GM23338 (cell line): ENCODE measurements at regions not wholly inside any gene's neighbourhood (a gene's known extent, or its start where the extent isn't known, plus 50 kb on each side); places are given as distances from the start of the nearest gene placed in this dataset.

Experiments used
- CREB1 ChIP-seq: fragments of 250-450 bp; sonication (Bioruptor Pico); IDR thresholded peaks from 2 replicates; pipeline ENCODE4 v1.5.0; 2020; ENCODE audit warnings: low read depth, mild to moderate bottlenecking, moderate library complexity
- EZH2phosphoT487 ChIP-seq: fragments of 200-600 bp; sonication (generic); IDR thresholded peaks from one replicate; pipeline ENCODE4 v1.8.1; 2018; ENCODE audit warnings: antibody characterized with exemption; ENCODE audit not compliant: unreplicated experiment
- JUNB ChIP-seq: IDR thresholded peaks from one replicate; pipeline ENCODE4 v1.6.1; 2016; ENCODE audit warnings: antibody characterized with exemption; ENCODE audit not compliant: unreplicated experiment
- POLR2AphosphoS5 ChIP-seq: IDR thresholded peaks from 2 replicates; pipeline ENCODE4 v1.6.1; 2016; ENCODE audit warnings: antibody characterized with exemption, low read depth
- STAT1 ChIP-seq: IDR thresholded peaks from one replicate; pipeline ENCODE4 v1.6.1; 2016; ENCODE audit warnings: antibody characterized with exemption; ENCODE audit not compliant: unreplicated experiment
- TF ChIP-seq, protein P1 (sequence below): fragments of 250-450 bp; sonication (Bioruptor Pico); IDR thresholded peaks from 2 replicates; pipeline ENCODE4 v1.5.0; 2020; ENCODE audit warnings: mild to moderate bottlenecking, moderate library complexity
- TF ChIP-seq, protein P2 (sequence below): IDR thresholded peaks from one replicate; pipeline ENCODE4 v1.6.1; 2018; ENCODE audit warnings: antibody characterized with exemption; ENCODE audit not compliant: unreplicated experiment

DNA sequence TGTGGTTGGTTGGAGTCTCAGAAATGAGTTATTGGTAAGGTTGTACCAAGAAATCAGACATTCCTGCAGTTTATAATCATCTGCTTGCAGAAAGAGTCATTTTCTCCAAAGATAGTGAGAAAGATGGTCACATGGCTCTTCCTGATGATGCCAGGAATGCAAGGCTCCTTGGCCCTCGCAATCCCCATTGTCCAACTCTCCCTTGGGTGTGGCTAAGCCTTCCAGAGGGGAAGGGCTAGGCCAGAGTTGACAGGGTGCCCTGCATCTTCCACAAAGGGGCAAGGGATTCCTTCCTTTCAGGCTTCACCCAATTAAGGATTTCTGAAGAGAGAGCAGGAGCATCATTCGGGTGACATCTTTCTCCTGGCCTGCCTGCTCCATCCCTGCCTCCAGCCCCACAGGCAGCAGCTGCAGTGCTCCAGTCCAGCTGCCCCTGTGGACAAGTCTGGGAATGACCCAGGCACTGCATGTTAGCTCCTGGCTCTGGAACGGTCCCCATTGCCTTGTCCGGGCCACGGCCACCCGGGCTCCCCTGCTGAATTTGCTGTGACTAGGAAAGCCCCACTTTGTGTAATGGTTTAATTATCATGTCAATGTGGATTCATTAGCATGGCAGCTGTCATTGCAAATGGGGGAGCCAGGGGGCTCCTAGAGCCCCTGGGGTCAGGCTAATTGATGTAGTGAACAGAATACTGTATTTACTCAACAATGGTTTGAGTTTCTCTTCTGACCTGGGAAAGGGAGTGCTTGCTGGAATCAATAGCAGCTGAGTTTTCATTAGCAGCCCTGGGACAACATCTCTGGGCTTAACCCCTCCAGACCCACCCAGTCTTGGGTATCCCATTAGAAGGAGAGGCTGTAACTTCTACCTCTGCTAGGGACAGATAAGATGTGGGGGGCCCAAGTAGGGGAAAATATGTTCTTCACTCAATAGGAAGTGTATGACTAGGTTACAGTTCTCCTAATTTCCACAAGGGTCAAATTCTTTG lies 112.6 kb upstream of the TBX20 start (continued):
- TF ChIP-seq, protein P1, sequence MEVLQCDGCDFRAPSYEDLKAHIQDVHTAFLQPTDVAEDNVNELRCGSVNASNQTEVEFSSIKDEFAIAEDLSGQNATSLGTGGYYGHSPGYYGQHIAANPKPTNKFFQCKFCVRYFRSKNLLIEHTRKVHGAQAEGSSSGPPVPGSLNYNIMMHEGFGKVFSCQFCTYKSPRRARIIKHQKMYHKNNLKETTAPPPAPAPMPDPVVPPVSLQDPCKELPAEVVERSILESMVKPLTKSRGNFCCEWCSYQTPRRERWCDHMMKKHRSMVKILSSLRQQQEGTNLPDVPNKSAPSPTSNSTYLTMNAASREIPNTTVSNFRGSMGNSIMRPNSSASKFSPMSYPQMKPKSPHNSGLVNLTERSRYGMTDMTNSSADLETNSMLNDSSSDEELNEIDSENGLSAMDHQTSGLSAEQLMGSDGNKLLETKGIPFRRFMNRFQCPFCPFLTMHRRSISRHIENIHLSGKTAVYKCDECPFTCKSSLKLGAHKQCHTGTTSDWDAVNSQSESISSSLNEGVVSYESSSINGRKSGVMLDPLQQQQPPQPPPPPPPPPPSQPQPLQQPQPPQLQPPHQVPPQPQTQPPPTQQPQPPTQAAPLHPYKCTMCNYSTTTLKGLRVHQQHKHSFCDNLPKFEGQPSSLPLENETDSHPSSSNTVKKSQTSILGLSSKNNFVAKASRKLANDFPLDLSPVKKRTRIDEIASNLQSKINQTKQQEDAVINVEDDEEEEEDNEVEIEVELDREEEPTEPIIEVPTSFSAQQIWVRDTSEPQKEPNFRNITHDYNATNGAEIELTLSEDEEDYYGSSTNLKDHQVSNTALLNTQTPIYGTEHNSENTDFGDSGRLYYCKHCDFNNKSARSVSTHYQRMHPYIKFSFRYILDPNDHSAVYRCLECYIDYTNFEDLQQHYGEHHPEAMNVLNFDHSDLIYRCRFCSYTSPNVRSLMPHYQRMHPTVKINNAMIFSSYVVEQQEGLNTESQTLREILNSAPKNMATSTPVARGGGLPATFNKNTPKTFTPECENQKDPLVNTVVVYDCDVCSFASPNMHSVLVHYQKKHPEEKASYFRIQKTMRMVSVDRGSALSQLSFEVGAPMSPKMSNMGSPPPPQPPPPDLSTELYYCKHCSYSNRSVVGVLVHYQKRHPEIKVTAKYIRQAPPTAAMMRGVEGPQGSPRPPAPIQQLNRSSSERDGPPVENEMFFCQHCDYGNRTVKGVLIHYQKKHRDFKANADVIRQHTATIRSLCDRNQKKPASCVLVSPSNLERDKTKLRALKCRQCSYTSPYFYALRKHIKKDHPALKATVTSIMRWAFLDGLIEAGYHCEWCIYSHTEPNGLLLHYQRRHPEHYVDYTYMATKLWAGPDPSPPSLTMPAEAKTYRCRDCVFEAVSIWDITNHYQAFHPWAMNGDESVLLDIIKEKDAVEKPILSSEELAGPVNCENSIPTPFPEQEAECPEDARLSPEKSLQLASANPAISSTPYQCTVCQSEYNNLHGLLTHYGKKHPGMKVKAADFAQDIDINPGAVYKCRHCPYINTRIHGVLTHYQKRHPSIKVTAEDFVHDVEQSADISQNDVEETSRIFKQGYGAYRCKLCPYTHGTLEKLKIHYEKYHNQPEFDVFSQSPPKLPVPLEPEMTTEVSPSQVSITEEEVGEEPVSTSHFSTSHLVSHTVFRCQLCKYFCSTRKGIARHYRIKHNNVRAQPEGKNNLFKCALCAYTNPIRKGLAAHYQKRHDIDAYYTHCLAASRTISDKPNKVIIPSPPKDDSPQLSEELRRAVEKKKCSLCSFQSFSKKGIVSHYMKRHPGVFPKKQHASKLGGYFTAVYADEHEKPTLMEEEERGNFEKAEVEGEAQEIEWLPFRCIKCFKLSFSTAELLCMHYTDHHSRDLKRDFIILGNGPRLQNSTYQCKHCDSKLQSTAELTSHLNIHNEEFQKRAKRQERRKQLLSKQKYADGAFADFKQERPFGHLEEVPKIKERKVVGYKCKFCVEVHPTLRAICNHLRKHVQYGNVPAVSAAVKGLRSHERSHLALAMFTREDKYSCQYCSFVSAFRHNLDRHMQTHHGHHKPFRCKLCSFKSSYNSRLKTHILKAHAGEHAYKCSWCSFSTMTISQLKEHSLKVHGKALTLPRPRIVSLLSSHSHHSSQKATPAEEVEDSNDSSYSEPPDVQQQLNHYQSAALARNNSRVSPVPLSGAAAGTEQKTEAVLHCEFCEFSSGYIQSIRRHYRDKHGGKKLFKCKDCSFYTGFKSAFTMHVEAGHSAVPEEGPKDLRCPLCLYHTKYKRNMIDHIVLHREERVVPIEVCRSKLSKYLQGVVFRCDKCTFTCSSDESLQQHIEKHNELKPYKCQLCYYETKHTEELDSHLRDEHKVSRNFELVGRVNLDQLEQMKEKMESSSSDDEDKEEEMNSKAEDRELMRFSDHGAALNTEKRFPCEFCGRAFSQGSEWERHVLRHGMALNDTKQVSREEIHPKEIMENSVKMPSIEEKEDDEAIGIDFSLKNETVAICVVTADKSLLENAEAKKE, result peak; percentile 69
- TF ChIP-seq, protein P2, sequence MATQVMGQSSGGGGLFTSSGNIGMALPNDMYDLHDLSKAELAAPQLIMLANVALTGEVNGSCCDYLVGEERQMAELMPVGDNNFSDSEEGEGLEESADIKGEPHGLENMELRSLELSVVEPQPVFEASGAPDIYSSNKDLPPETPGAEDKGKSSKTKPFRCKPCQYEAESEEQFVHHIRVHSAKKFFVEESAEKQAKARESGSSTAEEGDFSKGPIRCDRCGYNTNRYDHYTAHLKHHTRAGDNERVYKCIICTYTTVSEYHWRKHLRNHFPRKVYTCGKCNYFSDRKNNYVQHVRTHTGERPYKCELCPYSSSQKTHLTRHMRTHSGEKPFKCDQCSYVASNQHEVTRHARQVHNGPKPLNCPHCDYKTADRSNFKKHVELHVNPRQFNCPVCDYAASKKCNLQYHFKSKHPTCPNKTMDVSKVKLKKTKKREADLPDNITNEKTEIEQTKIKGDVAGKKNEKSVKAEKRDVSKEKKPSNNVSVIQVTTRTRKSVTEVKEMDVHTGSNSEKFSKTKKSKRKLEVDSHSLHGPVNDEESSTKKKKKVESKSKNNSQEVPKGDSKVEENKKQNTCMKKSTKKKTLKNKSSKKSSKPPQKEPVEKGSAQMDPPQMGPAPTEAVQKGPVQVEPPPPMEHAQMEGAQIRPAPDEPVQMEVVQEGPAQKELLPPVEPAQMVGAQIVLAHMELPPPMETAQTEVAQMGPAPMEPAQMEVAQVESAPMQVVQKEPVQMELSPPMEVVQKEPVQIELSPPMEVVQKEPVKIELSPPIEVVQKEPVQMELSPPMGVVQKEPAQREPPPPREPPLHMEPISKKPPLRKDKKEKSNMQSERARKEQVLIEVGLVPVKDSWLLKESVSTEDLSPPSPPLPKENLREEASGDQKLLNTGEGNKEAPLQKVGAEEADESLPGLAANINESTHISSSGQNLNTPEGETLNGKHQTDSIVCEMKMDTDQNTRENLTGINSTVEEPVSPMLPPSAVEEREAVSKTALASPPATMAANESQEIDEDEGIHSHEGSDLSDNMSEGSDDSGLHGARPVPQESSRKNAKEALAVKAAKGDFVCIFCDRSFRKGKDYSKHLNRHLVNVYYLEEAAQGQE, result no peak
- TF ChIP-seq JUNB, result no peak
- TF ChIP-seq POLR2AphosphoS5, result no peak
- TF ChIP-seq EZH2phosphoT487, result no peak
- peak; percentile 16; the same call in 1 of the 2 replicates for TF ChIP-seq CREB1 (CRISPR knock-in tag)
- TF ChIP-seq STAT1, result no peak
